ENCODE measurements at regions not wholly inside any gene's neighbourhood (a gene's known extent, or its start where the extent isn't known, plus 50 kb on each side); places are given as distances from the start of the nearest gene placed in this dataset.

GRCh38 chr7:106548491-106548890, 112.5 kb downstream of the CCDC71L start:
- TF ChIP-seq ELK4 (IDR thresholded peaks at IDR 0.05; ENCODE audit: borderline replicate concordance, low read depth, low read length) (no peak), PATZ1 (tag by site-specific recombination; IDR thresholded peaks at IDR 0.05) (no peak), ZNF23 (tag by site-specific recombination; IDR thresholded peaks at IDR 0.05; ENCODE audit: borderline replicate concordance) (no peak), ZBTB21 (tag by site-specific recombination; IDR thresholded peaks at IDR 0.05) (no peak), REST (tag by site-specific recombination; IDR thresholded peaks at IDR 0.05) (no peak), ZNF791 (tag by site-specific recombination; IDR thresholded peaks at IDR 0.05) (no peak), ZNF571 (tag by site-specific recombination; IDR thresholded peaks at IDR 0.05) (no peak)
- TF ChIP-seq, protein P1, sequence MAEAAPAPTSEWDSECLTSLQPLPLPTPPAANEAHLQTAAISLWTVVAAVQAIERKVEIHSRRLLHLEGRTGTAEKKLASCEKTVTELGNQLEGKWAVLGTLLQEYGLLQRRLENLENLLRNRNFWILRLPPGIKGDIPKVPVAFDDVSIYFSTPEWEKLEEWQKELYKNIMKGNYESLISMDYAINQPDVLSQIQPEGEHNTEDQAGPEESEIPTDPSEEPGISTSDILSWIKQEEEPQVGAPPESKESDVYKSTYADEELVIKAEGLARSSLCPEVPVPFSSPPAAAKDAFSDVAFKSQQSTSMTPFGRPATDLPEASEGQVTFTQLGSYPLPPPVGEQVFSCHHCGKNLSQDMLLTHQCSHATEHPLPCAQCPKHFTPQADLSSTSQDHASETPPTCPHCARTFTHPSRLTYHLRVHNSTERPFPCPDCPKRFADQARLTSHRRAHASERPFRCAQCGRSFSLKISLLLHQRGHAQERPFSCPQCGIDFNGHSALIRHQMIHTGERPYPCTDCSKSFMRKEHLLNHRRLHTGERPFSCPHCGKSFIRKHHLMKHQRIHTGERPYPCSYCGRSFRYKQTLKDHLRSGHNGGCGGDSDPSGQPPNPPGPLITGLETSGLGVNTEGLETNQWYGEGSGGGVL (tag by site-specific recombination; IDR thresholded peaks at IDR 0.05): no peak
